Transverse colon (tissue), 4 donors: ENCODE measurements at regions not wholly inside any gene's neighbourhood (a gene's known extent, or its start where the extent isn't known, plus 50 kb on each side); places are given as distances from the start of the nearest gene placed in this dataset.

Source experiments
- EP300 ChIP-seq: sonication (generic); formaldehyde crosslinking; IDR thresholded peaks from one replicate; pipeline ENCODE4 v1.6.1; 2017; ENCODE audit warnings: antibody characterized with exemption, low read depth
- POLR2A ChIP-seq: fragments of 450-650 bp; IDR thresholded peaks from one replicate; pipeline ENCODE4 v1.6.1; 2016; ENCODE audit warnings: antibody characterized with exemption, mild to moderate bottlenecking, moderate library complexity
- POLR2AphosphoS5 ChIP-seq, 3 donors: sonication (generic); formaldehyde crosslinking; IDR thresholded peaks; one replicate each; pipeline ENCODE4 v1.6.1; 2016; ENCODE audit warnings: antibody characterized with exemption in 3 of 3
- TF ChIP-seq, protein P1 (sequence below), 5 experiments: fragments of 200-600 bp in 3 of 5; fragments of 450-650 bp in 2 of 5; sonication (generic) in 3 of 5; IDR thresholded peaks; 1 replicate in 2 of 5; 2 replicates in 3 of 5; pipeline ENCODE4 v1.5.1; 2016 to 2017; ENCODE audit warnings: antibody characterized with exemption in 5 of 5, inconsistent platforms in 3 of 5, mild to moderate bottlenecking in 2 of 5, moderate library complexity in 1 of 5

GRCh38 chr14:51444353-51445000 lies 204.4 kb downstream of the TMX1 start:
- no peak for TF ChIP-seq POLR2A
- TF ChIP-seq POLR2AphosphoS5 (IDR thresholded peaks at IDR 0.05), result no peak
- TF ChIP-seq, protein P1, sequence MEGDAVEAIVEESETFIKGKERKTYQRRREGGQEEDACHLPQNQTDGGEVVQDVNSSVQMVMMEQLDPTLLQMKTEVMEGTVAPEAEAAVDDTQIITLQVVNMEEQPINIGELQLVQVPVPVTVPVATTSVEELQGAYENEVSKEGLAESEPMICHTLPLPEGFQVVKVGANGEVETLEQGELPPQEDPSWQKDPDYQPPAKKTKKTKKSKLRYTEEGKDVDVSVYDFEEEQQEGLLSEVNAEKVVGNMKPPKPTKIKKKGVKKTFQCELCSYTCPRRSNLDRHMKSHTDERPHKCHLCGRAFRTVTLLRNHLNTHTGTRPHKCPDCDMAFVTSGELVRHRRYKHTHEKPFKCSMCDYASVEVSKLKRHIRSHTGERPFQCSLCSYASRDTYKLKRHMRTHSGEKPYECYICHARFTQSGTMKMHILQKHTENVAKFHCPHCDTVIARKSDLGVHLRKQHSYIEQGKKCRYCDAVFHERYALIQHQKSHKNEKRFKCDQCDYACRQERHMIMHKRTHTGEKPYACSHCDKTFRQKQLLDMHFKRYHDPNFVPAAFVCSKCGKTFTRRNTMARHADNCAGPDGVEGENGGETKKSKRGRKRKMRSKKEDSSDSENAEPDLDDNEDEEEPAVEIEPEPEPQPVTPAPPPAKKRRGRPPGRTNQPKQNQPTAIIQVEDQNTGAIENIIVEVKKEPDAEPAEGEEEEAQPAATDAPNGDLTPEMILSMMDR (IDR thresholded peaks at IDR 0.05), result no peak
- TF ChIP-seq EP300, result no peak
